HepG2 (cell line): ENCODE measurements at regions not wholly inside any gene's neighbourhood (a gene's known extent, or its start where the extent isn't known, plus 50 kb on each side); places are given as distances from the start of the nearest gene placed in this dataset.

Experiments
- ATAC-seq: fragments of 200-7000 bp; cut with Tn5 transposase; 3 replicates; pipeline ENCODE4 v1.9.1; 2020; ENCODE audit warnings: mild to moderate bottlenecking, moderate library complexity
- BruUV-seq: library from RNA; stranded (reverse); fragments of 400-500 nt; replicated peaks from 2 replicates; lab custom pipeline; 2021; lab: Mats Ljungman, UMichigan
- CTCF ChIA-PET: fragments of 300-600 bp; formaldehyde crosslinking; extraction: SDS; loops from one replicate; lab custom pipeline; 2021; ENCODE audit warnings: low total read pairs, inconsistent platforms, low intra/inter-chr PET ratio; lab: Yijun Ruan, JAX
- POLR2A ChIA-PET: fragments of 350-600 bp; sonication (Branson Sonifier 250); formaldehyde crosslinking; loops from one replicate; lab custom pipeline; 2020; ENCODE audit warnings: antibody characterized with exemption, inconsistent platforms; lab: Yijun Ruan, JAX
- DNase-seq: peaks from one replicate; pipeline ENCODE4 v3.0.0-alpha.2; 2015; ENCODE audit warnings: low spot score
- FAIRE-seq: peaks from 3 replicates; lab custom pipeline; 2011; peaks lifted over from hg19 to GRCh38; lab: Jason Lieb, UNC
- H2AFZ ChIP-seq: one replicate; pipeline ENCODE4 v1.6.1; 2011; ENCODE audit warnings: low read length, inconsistent platforms
- H3K27ac ChIP-seq: fragments of 300-600 bp; 3 replicates; pipeline ENCODE4 v1.8.0; 2011; ENCODE audit warnings: mixed run types, mild to moderate bottlenecking, mixed read lengths, low read length, inconsistent platforms; ENCODE audit not compliant: insufficient read depth; ENCODE audit errors: extremely low read length
- H3K27me3 ChIP-seq, 2 experiments: fragments of 200-600 bp in 1 of 2; 2 replicates in 1 of 2; 3 replicates in 1 of 2; pipeline versions ENCODE4 v1.6.0 to v1.8.0; 2011; ENCODE audit warnings: low read length in 2 of 2, mild to moderate bottlenecking in 2 of 2, moderate library complexity in 2 of 2, inconsistent platforms in 1 of 2; ENCODE audit not compliant: insufficient read depth in 2 of 2, control insufficient read depth in 1 of 2
- H3K36me3 ChIP-seq, 2 experiments: fragments of 200-600 bp in 1 of 2; replicated peaks in 1 of 2; 2 replicates in 1 of 2; 3 replicates in 1 of 2; pipeline versions ENCODE4 v1.5.1 to v1.8.0; 2011; ENCODE audit warnings: low read length in 2 of 2, inconsistent platforms in 1 of 2; ENCODE audit not compliant: insufficient read depth in 2 of 2, control insufficient read depth in 1 of 2
- H3K4me1 ChIP-seq: 2 replicates; pipeline ENCODE4 v1.5.1; 2012; ENCODE audit warnings: low read length, inconsistent platforms; ENCODE audit not compliant: insufficient read depth
- H3K4me2 ChIP-seq: 2 replicates; pipeline ENCODE4 v1.6.0; 2011; ENCODE audit warnings: low read depth, low read length, inconsistent platforms
- H3K4me3 ChIP-seq, 3 experiments: fragments of 200-600 bp in 1 of 3; sonication (generic), shearing (Covaris generic) in 1 of 3; replicated peaks in 1 of 3; 2 replicates each; pipeline ENCODE4 v1.5.1; 2011 to 2016; ENCODE audit warnings: low read length in 3 of 3, inconsistent platforms in 2 of 3, low read depth in 2 of 3, mild to moderate bottlenecking in 2 of 3, control low read depth in 1 of 3, mixed read lengths in 1 of 3; ENCODE audit not compliant: insufficient read depth in 1 of 3
- H3K79me2 ChIP-seq: one replicate; pipeline ENCODE4 v1.6.1; 2011; ENCODE audit warnings: low read length, inconsistent platforms; ENCODE audit not compliant: insufficient read depth
- H3K9ac ChIP-seq: 2 replicates; pipeline ENCODE4 v1.6.0; 2011; ENCODE audit warnings: mild to moderate bottlenecking, low read depth, low read length, inconsistent platforms; ENCODE audit not compliant: insufficient read depth
- H3K9me3 ChIP-seq: 2 replicates; pipeline ENCODE4 v1.5.1; 2012; ENCODE audit warnings: mild to moderate bottlenecking, low read length
- H4K20me1 ChIP-seq: 2 replicates; pipeline ENCODE4 v1.6.0; 2011; ENCODE audit warnings: inconsistent platforms, mild to moderate bottlenecking, low read length, moderate library complexity; ENCODE audit not compliant: insufficient read depth
- ATF1 ChIP-seq: IDR thresholded peaks from 2 replicates; pipeline ENCODE4 v1.6.1; 2016; ENCODE audit warnings: mild to moderate bottlenecking, control low read depth
- JARID2 ChIP-seq: sonication (generic); formaldehyde crosslinking; IDR thresholded peaks from 2 replicates; pipeline ENCODE4 v1.8.1; 2023; ENCODE audit warnings: missing genetic modification reagents, inconsistent platforms; ENCODE audit not compliant: insufficient replicate concordance
- MLLT10 ChIP-seq: sonication (generic); formaldehyde crosslinking; IDR thresholded peaks from 2 replicates; pipeline ENCODE4 v1.4.0; 2020; ENCODE audit warnings: missing genetic modification reagents
- NKX3-1 ChIP-seq: sonication (generic); formaldehyde crosslinking; IDR thresholded peaks from 2 replicates; pipeline ENCODE4 v1.5.0; 2020; ENCODE audit warnings: missing genetic modification reagents
- RAD21 ChIP-seq: fragments of 450-650 bp; formaldehyde crosslinking; IDR thresholded peaks from 2 replicates; pipeline ENCODE4 v1.5.0; 2020; ENCODE audit warnings: mild to moderate bottlenecking
- SCMH1 ChIP-seq: sonication (generic); formaldehyde crosslinking; IDR thresholded peaks from 2 replicates; pipeline ENCODE4 v1.9.0; 2021; ENCODE audit warnings: missing genetic modification reagents, mild to moderate bottlenecking, borderline replicate concordance
- SMAD3 ChIP-seq: sonication (generic); formaldehyde crosslinking; IDR thresholded peaks from 2 replicates; pipeline ENCODE4 v1.4.0; 2020; ENCODE audit warnings: missing genetic modification reagents
- SNAPC2 ChIP-seq: sonication (generic); formaldehyde crosslinking; IDR thresholded peaks from 2 replicates; pipeline ENCODE4 v1.8.1; 2022; ENCODE audit warnings: mild to moderate bottlenecking, missing genetic modification reagents
- SPEN ChIP-seq: sonication (generic); formaldehyde crosslinking; IDR thresholded peaks from 2 replicates; pipeline ENCODE4 v1.5.1; 2020; ENCODE audit warnings: low read depth, mild to moderate bottlenecking, missing genetic modification reagents
- ZBTB42 ChIP-seq: sonication (generic); formaldehyde crosslinking; IDR thresholded peaks from 2 replicates; pipeline ENCODE4 v1.5.0; 2020; ENCODE audit warnings: mild to moderate bottlenecking, missing genetic modification reagents
- ZNF121 ChIP-seq: sonication (generic); formaldehyde crosslinking; IDR thresholded peaks from 2 replicates; pipeline ENCODE4 v1.5.0; 2020; ENCODE audit warnings: mild to moderate bottlenecking, missing genetic modification reagents
- ZNF160 ChIP-seq: sonication (generic); formaldehyde crosslinking; IDR thresholded peaks from 2 replicates; pipeline ENCODE4 v1.8.0; 2022; ENCODE audit warnings: mild to moderate bottlenecking, inconsistent platforms, missing genetic modification reagents
- ZNF232 ChIP-seq: sonication (generic); formaldehyde crosslinking; IDR thresholded peaks from 2 replicates; pipeline ENCODE4 v1.4.0; 2020; ENCODE audit warnings: missing genetic modification reagents, borderline replicate concordance
- ZNF296 ChIP-seq: sonication (generic); formaldehyde crosslinking; conservative IDR thresholded peaks from 2 replicates; pipeline ENCODE4 v1.5.0; 2020; ENCODE audit warnings: mild to moderate bottlenecking, missing genetic modification reagents
- ZNF382 ChIP-seq: sonication (generic); formaldehyde crosslinking; IDR thresholded peaks from 2 replicates; pipeline ENCODE4 v1.5.0; 2020; ENCODE audit warnings: missing genetic modification reagents, mild to moderate bottlenecking, borderline replicate concordance
- ZNF607 ChIP-seq: sonication (generic); formaldehyde crosslinking; IDR thresholded peaks from 2 replicates; pipeline ENCODE4 v1.5.1; 2020; ENCODE audit warnings: missing genetic modification reagents, mild to moderate bottlenecking, borderline replicate concordance
- ZNF660 ChIP-seq: sonication (generic); formaldehyde crosslinking; IDR thresholded peaks from 2 replicates; pipeline ENCODE4 v1.5.1; 2020; ENCODE audit warnings: mild to moderate bottlenecking, low read depth, missing genetic modification reagents, borderline replicate concordance
- ZSCAN31 ChIP-seq: sonication (generic); formaldehyde crosslinking; IDR thresholded peaks from 2 replicates; pipeline ENCODE4 v1.5.0; 2020; ENCODE audit warnings: low read depth, mild to moderate bottlenecking, missing genetic modification reagents
- WGBS: methylation state at CpG from one replicate; pipeline ENCODE4 v1.1.6; 2017; ENCODE audit warnings: low lambda C conversion rate; 5-methylcytosine and 5-hydroxymethylcytosine counted together
- in situ Hi-C: cut with HindIII; loops from 2 replicates; pipeline ENCODE4 v1.10.0; 2017; ENCODE audit warnings: low pct_unique_long_range_greater_than_20kb; ENCODE audit not compliant: extremely low pct_ligation_motif_present
- intact Hi-C: fragments of 100-400 bp; cut with micrococcal nuclease; formaldehyde crosslinking; loops from one replicate; pipeline ENCODE4 v1.10.0; 2022; ENCODE audit not compliant: unreplicated experiment
- TF ChIP-seq, protein P1 (sequence below): sonication (generic); formaldehyde crosslinking; IDR thresholded peaks from 2 replicates; pipeline ENCODE4 v1.4.0; 2020; ENCODE audit warnings: mild to moderate bottlenecking, missing genetic modification reagents
- TF ChIP-seq, protein P2 (sequence below): sonication (generic); formaldehyde crosslinking; IDR thresholded peaks from 2 replicates; pipeline ENCODE4 v1.4.0; 2020; ENCODE audit warnings: missing genetic modification reagents

DNA sequence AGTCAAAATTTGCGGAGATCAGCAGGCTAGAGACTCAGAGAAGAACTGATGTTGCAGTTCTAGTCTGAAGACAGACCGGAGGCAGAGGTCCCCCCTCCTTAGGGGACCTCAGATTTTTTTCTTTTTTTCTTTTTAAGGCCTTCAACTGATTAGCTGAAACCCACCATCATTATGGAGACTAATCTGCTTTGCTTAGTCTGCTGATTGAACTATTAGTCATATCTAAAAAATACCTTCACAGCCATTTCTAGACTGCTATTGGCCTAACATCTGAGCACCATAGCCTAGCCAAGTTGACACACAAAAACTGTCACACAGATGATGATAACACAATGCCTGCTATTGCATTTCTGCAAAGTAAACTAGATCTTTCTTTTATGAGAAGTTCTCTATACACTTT, 141.1 kb upstream of the TNFAIP3 start (continued):
- TF ChIP-seq, protein P1, sequence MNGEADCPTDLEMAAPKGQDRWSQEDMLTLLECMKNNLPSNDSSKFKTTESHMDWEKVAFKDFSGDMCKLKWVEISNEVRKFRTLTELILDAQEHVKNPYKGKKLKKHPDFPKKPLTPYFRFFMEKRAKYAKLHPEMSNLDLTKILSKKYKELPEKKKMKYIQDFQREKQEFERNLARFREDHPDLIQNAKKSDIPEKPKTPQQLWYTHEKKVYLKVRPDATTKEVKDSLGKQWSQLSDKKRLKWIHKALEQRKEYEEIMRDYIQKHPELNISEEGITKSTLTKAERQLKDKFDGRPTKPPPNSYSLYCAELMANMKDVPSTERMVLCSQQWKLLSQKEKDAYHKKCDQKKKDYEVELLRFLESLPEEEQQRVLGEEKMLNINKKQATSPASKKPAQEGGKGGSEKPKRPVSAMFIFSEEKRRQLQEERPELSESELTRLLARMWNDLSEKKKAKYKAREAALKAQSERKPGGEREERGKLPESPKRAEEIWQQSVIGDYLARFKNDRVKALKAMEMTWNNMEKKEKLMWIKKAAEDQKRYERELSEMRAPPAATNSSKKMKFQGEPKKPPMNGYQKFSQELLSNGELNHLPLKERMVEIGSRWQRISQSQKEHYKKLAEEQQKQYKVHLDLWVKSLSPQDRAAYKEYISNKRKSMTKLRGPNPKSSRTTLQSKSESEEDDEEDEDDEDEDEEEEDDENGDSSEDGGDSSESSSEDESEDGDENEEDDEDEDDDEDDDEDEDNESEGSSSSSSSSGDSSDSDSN: no peak
- TF ChIP-seq ZNF607 (CRISPR knock-in tag) (no peak), RAD21 (no peak), NKX3-1 (CRISPR knock-in tag) (no peak), SNAPC2 (CRISPR knock-in tag) (no peak), ZNF660 (CRISPR knock-in tag) (no peak), MLLT10 (CRISPR knock-in tag) (no peak), ATF1 (CRISPR knock-in tag) (no peak), ZNF382 (no peak), ZBTB42 (no peak)

DNA sequence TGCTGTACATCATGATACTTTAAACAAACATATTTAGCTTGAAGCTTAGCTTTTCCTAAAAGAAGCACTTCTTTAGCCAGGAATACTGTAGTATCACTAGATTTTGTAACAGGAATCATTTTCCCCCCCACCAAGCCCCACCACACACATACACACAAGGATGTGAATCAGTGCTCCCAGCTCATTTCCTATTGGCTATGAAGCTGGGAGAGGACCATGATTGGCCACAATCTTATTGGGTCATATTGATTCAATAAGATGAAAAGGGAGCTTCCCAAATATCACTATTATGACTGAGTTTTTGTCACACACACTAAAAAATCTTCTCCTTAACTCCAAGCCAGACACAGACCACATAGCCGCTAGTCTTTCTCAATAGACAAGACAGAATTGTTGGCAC, 140.5 kb upstream of the TNFAIP3 start:
- Histone ChIP-seq H3K4me2 (no peak overlapping the region), H3K4me1 (peaks cover 99% of the 10 kb centered on the region), H3K27ac (no peak overlapping the region), H3K27me3 (no peaks in the 10 kb centered on the region), H3K9me3 (no peaks in the 10 kb centered on the region), H2AFZ (no peak overlapping the region), H4K20me1 (no peaks in the 10 kb centered on the region), H3K79me2 (no peaks in the 10 kb centered on the region), H3K9ac (no peak overlapping the region), H3K4me3 (no peak overlapping the region), H3K36me3 (no peaks in the 10 kb centered on the region)
- no peak for ATAC-seq
- DNase-seq: no peak
- in situ Hi-C loops (no loop called here), intact Hi-C loops (no loop called here)
- FAIRE-seq: no peak
- WGBS: 96% methylated on average over 1 of the region's 1 CpG
- BruUV-seq: no TSS peak
- ChIA-PET POLR2A (interaction anchor here (1.6 to 4.3 kb wide), 2 partner anchors 68 to 141 kb away, joined by 6 to 19 read pairs; partner anchors contain the start of gene TNFAIP3), CTCF (no interaction called here)
- TF ChIP-seq, protein P2, sequence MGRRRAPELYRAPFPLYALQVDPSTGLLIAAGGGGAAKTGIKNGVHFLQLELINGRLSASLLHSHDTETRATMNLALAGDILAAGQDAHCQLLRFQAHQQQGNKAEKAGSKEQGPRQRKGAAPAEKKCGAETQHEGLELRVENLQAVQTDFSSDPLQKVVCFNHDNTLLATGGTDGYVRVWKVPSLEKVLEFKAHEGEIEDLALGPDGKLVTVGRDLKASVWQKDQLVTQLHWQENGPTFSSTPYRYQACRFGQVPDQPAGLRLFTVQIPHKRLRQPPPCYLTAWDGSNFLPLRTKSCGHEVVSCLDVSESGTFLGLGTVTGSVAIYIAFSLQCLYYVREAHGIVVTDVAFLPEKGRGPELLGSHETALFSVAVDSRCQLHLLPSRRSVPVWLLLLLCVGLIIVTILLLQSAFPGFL: no peak
- TF ChIP-seq SCMH1 (no peak), ZSCAN31 (CRISPR knock-in tag) (no peak), ZNF160 (CRISPR knock-in tag) (no peak), ZNF296 (CRISPR knock-in tag) (no peak), SPEN (CRISPR knock-in tag) (no peak), RAD21 (no peak), ZNF232 (no peak), ZNF121 (CRISPR knock-in tag) (no peak), SMAD3 (no peak), JARID2 (CRISPR knock-in tag) (no peak)
